GM12878 (cell line): ENCODE measurements at regions not wholly inside any gene's neighbourhood (a gene's known extent, or its start where the extent isn't known, plus 50 kb on each side); places are given as distances from the start of the nearest gene placed in this dataset.

Source experiments
- ATAC-seq: fragments of 200-7000 bp; cut with Tn5 transposase; 3 replicates; pipeline ENCODE4 v1.9.1; 2020; ENCODE audit warnings: mild to moderate bottlenecking, moderate library complexity
- BruUV-seq: library from RNA; stranded (reverse); fragments of 400-500 nt; replicated peaks from 2 replicates; lab custom pipeline; 2021; lab: Mats Ljungman, UMichigan
- CTCF ChIA-PET: fragments of 300-600 bp; sonication (Branson Sonifier 250); formaldehyde crosslinking; extraction: SDS; loops from one replicate; lab custom pipeline; 2021; ENCODE audit warnings: inconsistent platforms; lab: Yijun Ruan, JAX
- POLR2A ChIA-PET: fragments of 350-600 bp; formaldehyde crosslinking; extraction: SDS; loops from one replicate; lab custom pipeline; 2021; ENCODE audit warnings: inconsistent platforms; lab: Charles Lee
- RAD21 ChIA-PET: fragments of 300-600 bp; sonication (Branson Sonifier 250); formaldehyde crosslinking; loops from one replicate; lab custom pipeline; 2023; ENCODE audit warnings: antibody characterized with exemption; ENCODE audit not compliant: unreplicated experiment; lab: Charles Lee
- SMC1A ChIA-PET: fragments of 300-600 bp; sonication (Branson Sonifier 250); formaldehyde crosslinking; loops from one replicate; lab custom pipeline; 2023; ENCODE audit not compliant: unreplicated experiment, uncharacterized antibody; lab: Charles Lee
- DNase-seq: peaks from one replicate; pipeline ENCODE4 v3.0.0-alpha.2; 2011; ENCODE audit warnings: low read depth, low spot score
- FAIRE-seq: peaks from 3 replicates; lab custom pipeline; 2011; peaks lifted over from hg19 to GRCh38; lab: Jason Lieb, UNC
- H2AFZ ChIP-seq: 2 replicates; pipeline ENCODE4 v1.6.0; 2011; ENCODE audit warnings: low read depth, low read length, control low read depth; ENCODE audit not compliant: control insufficient read depth
- H3K27ac ChIP-seq: 2 replicates; pipeline ENCODE4 v1.5.1; 2011; ENCODE audit warnings: control low read depth; ENCODE audit not compliant: control insufficient read depth, insufficient read depth
- H3K27me3 ChIP-seq, 2 experiments: replicated peaks in 1 of 2; 2 replicates each; pipeline versions ENCODE4 v1.6.0 to v1.6.1; 2011; ENCODE audit warnings: low read length in 1 of 2; ENCODE audit not compliant: control insufficient read depth in 2 of 2, insufficient read depth in 2 of 2
- H3K36me3 ChIP-seq, 2 experiments: 2 replicates each; pipeline ENCODE4 v1.5.1; 2011; ENCODE audit warnings: low read length in 1 of 2; ENCODE audit not compliant: control insufficient read depth in 2 of 2, insufficient read depth in 2 of 2
- H3K4me1 ChIP-seq: 2 replicates; pipeline ENCODE4 v1.6.1; 2011; ENCODE audit warnings: mild to moderate bottlenecking, low read length, moderate library complexity, mixed read lengths; ENCODE audit not compliant: control insufficient read depth, insufficient read depth
- H3K4me2 ChIP-seq: 2 replicates; pipeline ENCODE4 v1.6.0; 2011; ENCODE audit warnings: control low read depth; ENCODE audit not compliant: control insufficient read depth, insufficient read depth
- H3K4me3 ChIP-seq: fragments of 200-600 bp; sonication (generic); 2 replicates; pipeline ENCODE4 v1.5.1; 2016
- H3K79me2 ChIP-seq: 2 replicates; pipeline ENCODE4 v1.6.0; 2011; ENCODE audit warnings: low read length; ENCODE audit not compliant: control insufficient read depth, insufficient read depth
- H3K9ac ChIP-seq: 2 replicates; pipeline ENCODE4 v1.8.0; 2011; ENCODE audit warnings: low read length, control low read depth, mixed read lengths; ENCODE audit not compliant: control insufficient read depth, insufficient read depth
- H3K9me3 ChIP-seq: replicated peaks from 3 replicates; pipeline ENCODE4 v1.5.1; 2011; ENCODE audit warnings: mild to moderate bottlenecking, low read length; ENCODE audit not compliant: control insufficient read depth, insufficient read depth
- H4K20me1 ChIP-seq: 2 replicates; pipeline ENCODE4 v1.6.0; 2011; ENCODE audit not compliant: control insufficient read depth, insufficient read depth
- ATF2 ChIP-seq: IDR thresholded peaks from 2 replicates; pipeline ENCODE4 v1.6.1; 2012; ENCODE audit warnings: low read length, inconsistent platforms
- CHD4 ChIP-seq: fragments of 200-600 bp; sonication (generic); IDR thresholded peaks from 2 replicates; pipeline ENCODE4 v1.6.1; 2016; ENCODE audit warnings: mild to moderate bottlenecking
- DPF2 ChIP-seq: fragments of 450-650 bp; IDR thresholded peaks from 2 replicates; pipeline ENCODE4 v1.6.1; 2017; ENCODE audit warnings: mild to moderate bottlenecking
- E2F4 ChIP-seq: IDR thresholded peaks from 2 replicates; pipeline ENCODE4 v1.6.1; 2012; ENCODE audit warnings: low read depth, low read length, improper control_type of control experiment
- HDAC6 ChIP-seq: fragments of 200-600 bp; sonication (generic); IDR thresholded peaks from one replicate; pipeline ENCODE4 v1.8.0; 2017; ENCODE audit warnings: antibody characterized with exemption; ENCODE audit not compliant: unreplicated experiment
- JUND ChIP-seq: IDR thresholded peaks from 2 replicates; pipeline ENCODE4 v1.6.1; 2012; ENCODE audit warnings: low read depth, mild to moderate bottlenecking, low read length, improper control_type of control experiment, moderate library complexity
- PAX5 ChIP-seq: IDR thresholded peaks from 2 replicates; pipeline ENCODE4 v1.6.1; 2011; ENCODE audit warnings: low read depth, low read length, borderline replicate concordance
- POLR2A ChIP-seq: IDR thresholded peaks from 2 replicates; pipeline ENCODE4 v1.6.1; 2011; ENCODE audit warnings: low read depth, mild to moderate bottlenecking, low read length
- SPI1 ChIP-seq: IDR thresholded peaks from 2 replicates; pipeline ENCODE4 v1.6.1; 2011; ENCODE audit warnings: low read depth, mild to moderate bottlenecking, low read length, moderate library complexity, borderline replicate concordance; ENCODE audit not compliant: insufficient read depth
- SRF ChIP-seq, 2 experiments: IDR thresholded peaks; 2 replicates each; pipeline ENCODE4 v1.6.1; 2011; ENCODE audit warnings: low read depth in 2 of 2, low read length in 2 of 2, mild to moderate bottlenecking in 1 of 2, moderate library complexity in 1 of 2
- TCF3 ChIP-seq: IDR thresholded peaks from 2 replicates; pipeline ENCODE4 v1.6.1; 2012; ENCODE audit warnings: low read depth, mild to moderate bottlenecking, low read length, borderline replicate concordance; ENCODE audit not compliant: insufficient read depth
- TCF7 ChIP-seq: IDR thresholded peaks from 2 replicates; pipeline ENCODE4 v1.6.1; 2014; ENCODE audit warnings: antibody characterized with exemption, borderline replicate concordance
- WGBS: methylation state at CpG from one replicate; pipeline ENCODE4 v1.1.6; 2016; ENCODE audit warnings: low lambda C conversion rate; ENCODE audit not compliant: insufficient replicate concordance, insufficient coverage; ENCODE audit errors: missing lambda C conversion rate; 5-methylcytosine and 5-hydroxymethylcytosine counted together
- in situ Hi-C: fragments of 300-500 bp; cut with MboI; formaldehyde crosslinking; loops from 9 replicates; pipeline ENCODE4 v1.14.3; 2018; ENCODE audit warnings: mixed read lengths
- intact Hi-C: fragments of 100-400 bp; cut with micrococcal nuclease; formaldehyde crosslinking; loops from one replicate; pipeline ENCODE4 v1.14.2; 2022; ENCODE audit not compliant: unreplicated experiment

GRCh38 chr6:140844167-140844566 lies 1288.6 kb upstream of the GJE1 start:
- WGBS, result 57% methylated on average over 3 of the region's 3 CpGs
- no TSS peak for BruUV-seq
- no peaks in the 10 kb centered on the region for H3K36me3 ChIP-seq
- H3K4me2 ChIP-seq, result no peak overlapping the region
- intact Hi-C loops, result no loop called here
- H3K4me3 ChIP-seq, result no peak overlapping the region
- ATAC-seq, result no peak
- TF ChIP-seq JUND (no peak), ATF2 (no peak), CHD4 (no peak), SRF (IDR thresholded peaks at IDR 0.05; ENCODE audit: low read depth in 2 of 2, low read length in 2 of 2) (no peak), TCF3 (no peak), PAX5 (no peak), HDAC6 (no peak), DPF2 (no peak), SPI1 (no peak), E2F4 (no peak), POLR2A (no peak), TCF7 (no peak)
- H3K9me3 ChIP-seq, result no peaks in the 10 kb centered on the region
- in situ Hi-C loops, result no loop called here
- ChIA-PET SMC1A (interaction anchor here (0.7 to 1.3 kb wide), 2 partner anchors 21 to 1066 kb away, joined by 3 read pairs; no protein-coding TSS in a partner anchor), POLR2A (interaction anchor here (0.6 kb wide), 1 partner anchor 21 kb away, joined by 3 read pairs; no protein-coding TSS in a partner anchor), RAD21 (no interaction called here), CTCF (no interaction called here)
- DNase-seq, result no peak
- H4K20me1 ChIP-seq, result no peaks in the 10 kb centered on the region
- H2AFZ ChIP-seq, result no peak overlapping the region
- no peaks in the 10 kb centered on the region for H3K79me2 ChIP-seq
- no peaks in the 10 kb centered on the region for H3K4me1 ChIP-seq
- FAIRE-seq, result no peak
- H3K27ac ChIP-seq, result no peak overlapping the region
- no peak overlapping the region for H3K9ac ChIP-seq
- H3K27me3 ChIP-seq, result no peaks in the 10 kb centered on the region
